Upper lobe of left lung (tissue), 6 donors: ENCODE measurements at regions not wholly inside any gene's neighbourhood (a gene's known extent, or its start where the extent isn't known, plus 50 kb on each side); places are given as distances from the start of the nearest gene placed in this dataset.
"Not testable (repeated sequence)": the region's sequence is repeated elsewhere in the genome, so short reads cannot be mapped to it uniquely, and the experiment has no call there.

Source experiments
- ATAC-seq, 2 donors: fragments of 200-7000 bp; cut with Tn5 transposase; one replicate each; pipeline ENCODE4 v1.9.1; 2022; ENCODE audit warnings: mild to moderate bottlenecking in 2 of 2, moderate library complexity in 2 of 2; ENCODE audit not compliant: low FRiP score in 2 of 2
- DNase-seq, 2 donors: peaks; one replicate each; pipeline ENCODE4 v3.0.0-alpha.2; 2019 to 2020
- H3K27ac ChIP-seq, 4 donors: fragments of 200-600 bp; sonication (generic); one replicate each; pipeline ENCODE4 v1.5.1; 2016 to 2019
- H3K27me3 ChIP-seq, 4 donors: fragments of 200-600 bp; sonication (generic); one replicate each; pipeline ENCODE4 v1.5.1; 2017 to 2019
- H3K36me3 ChIP-seq, 4 donors: fragments of 200-600 bp; sonication (generic); one replicate each; pipeline ENCODE4 v1.5.1; 2016 to 2019
- H3K4me1 ChIP-seq, 4 donors: fragments of 200-600 bp; sonication (generic); one replicate each; pipeline ENCODE4 v1.5.1; 2018 to 2019
- H3K4me3 ChIP-seq, 4 donors: fragments of 200-600 bp; sonication (generic); one replicate each; pipeline ENCODE4 v1.5.1; 2017 to 2019; ENCODE audit warnings: mild to moderate bottlenecking in 2 of 4, moderate library complexity in 1 of 4
- H3K9me3 ChIP-seq, 4 donors: fragments of 200-600 bp; sonication (generic); one replicate each; pipeline ENCODE4 v1.5.1; 2018 to 2019
- CTCF ChIP-seq, 6 experiments: fragments of 450-650 bp in 4 of 6; fragments of 200-600 bp in 2 of 6; sonication (generic) in 2 of 6; IDR thresholded peaks; one replicate each; pipeline ENCODE4 v1.5.1; 2016 to 2019; ENCODE audit warnings: antibody characterized with exemption in 6 of 6
- EP300 ChIP-seq, 4 donors: sonication (generic); formaldehyde crosslinking; IDR thresholded peaks; one replicate each; pipeline ENCODE4 v1.5.1; 2017; ENCODE audit warnings: antibody characterized with exemption in 4 of 4, control low read depth in 2 of 4
- POLR2A ChIP-seq, 4 donors: fragments of 450-650 bp; IDR thresholded peaks; one replicate each; pipeline ENCODE4 v1.5.1; 2016 to 2017; ENCODE audit warnings: antibody characterized with exemption in 4 of 4, mild to moderate bottlenecking in 2 of 4
- POLR2AphosphoS5 ChIP-seq, 2 donors: sonication (generic); formaldehyde crosslinking; IDR thresholded peaks; one replicate each; pipeline ENCODE4 v1.5.1; 2017; ENCODE audit warnings: antibody characterized with exemption in 2 of 2
- WGBS, 2 donors: methylation state at CpG; one replicate each; pipeline ENCODE4 v1.1.5; 2017 to 2018; 5-methylcytosine and 5-hydroxymethylcytosine counted together
- donor health status: DM: no; HTN: no; CAD: no; lungs with moderate emphysema.
- donor health status: DM: no; HTN: yes; CAD: no; lungs with severe emphysema.

DNA sequence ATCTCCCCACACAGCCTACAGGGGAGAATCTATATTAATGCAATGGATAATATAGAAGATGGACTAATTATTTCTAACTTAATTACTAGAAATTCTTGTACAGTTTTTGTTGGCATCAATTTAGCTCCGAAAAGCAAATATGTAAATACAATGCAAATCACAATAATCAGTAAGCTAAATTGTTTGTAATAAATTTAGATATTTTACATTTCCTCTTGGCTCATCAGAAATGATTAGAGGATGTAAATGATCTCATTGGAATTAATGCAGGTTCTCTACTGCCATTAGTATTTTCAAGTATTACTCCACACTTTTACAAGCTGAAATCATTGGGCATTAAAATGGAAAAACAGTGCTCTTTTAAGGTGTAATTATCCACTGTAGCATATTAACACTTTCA, 741.8 kb upstream of the MIR17HG start:
- no peaks in the 10 kb centered on the region for H3K9me3 ChIP-seq
- no peak for ATAC-seq
- no peak for DNase-seq
- no peaks in the 10 kb centered on the region for H3K4me1 ChIP-seq
- no peak overlapping the region for H3K4me3 ChIP-seq
- no peak overlapping the region for H3K27ac ChIP-seq
- no peaks in the 10 kb centered on the region for H3K27me3 ChIP-seq
- 90 to 93% methylated on average over 1 of the region's 1 CpG for WGBS, 2 donors
- H3K36me3 ChIP-seq = no peaks in the 10 kb centered on the region
- TF ChIP-seq CTCF (IDR thresholded peaks at IDR 0.05) (no peak), POLR2AphosphoS5 (IDR thresholded peaks at IDR 0.05) (no peak), POLR2A (IDR thresholded peaks at IDR 0.05) (no peak), EP300 (IDR thresholded peaks at IDR 0.05) (no peak)

GRCh38 chr13:90606921-90607320, 740.6 kb upstream of the MIR17HG start:
- WGBS, 2 donors = 84 to 89% methylated on average over 6 of the region's 6 CpGs
- H3K27me3 ChIP-seq, ATAC-seq, H3K4me3 ChIP-seq, H3K36me3 ChIP-seq, H3K27ac ChIP-seq, H3K4me1 ChIP-seq, H3K9me3 ChIP-seq, DNase-seq: not testable (repeated sequence)

DNA sequence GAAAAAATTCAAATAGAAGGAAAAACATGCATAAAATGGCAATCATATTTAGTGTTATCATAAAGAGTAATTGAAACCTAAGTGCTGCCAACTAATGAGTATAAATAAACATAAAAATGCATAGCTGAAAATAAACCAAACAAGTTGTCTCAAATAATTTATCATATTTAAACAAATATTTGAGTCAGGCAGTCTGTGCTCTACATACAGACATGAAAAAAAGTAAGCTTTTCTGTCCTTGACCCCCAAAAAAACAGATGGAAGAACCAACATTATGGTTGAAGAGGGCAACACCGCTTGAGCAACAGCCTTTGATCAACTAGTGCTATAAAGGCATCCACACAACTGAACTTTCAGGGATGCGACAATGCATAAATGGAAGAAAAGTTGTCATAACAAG, 735.1 kb upstream of the MIR17HG start:
- ATAC-seq = no peak
- Histone ChIP-seq H3K4me1 (no peaks in the 10 kb centered on the region), H3K4me3 (no peak overlapping the region), H3K27me3 (no peaks in the 10 kb centered on the region), H3K27ac (no peak overlapping the region), H3K36me3 (no peaks in the 10 kb centered on the region), H3K9me3 (no peaks in the 10 kb centered on the region)
- no peak for DNase-seq
- TF ChIP-seq EP300 (IDR thresholded peaks at IDR 0.05) = no peak
- TF ChIP-seq CTCF (IDR thresholded peaks at IDR 0.05) = no peak
- TF ChIP-seq POLR2A (IDR thresholded peaks at IDR 0.05) = no peak
- TF ChIP-seq POLR2AphosphoS5 (IDR thresholded peaks at IDR 0.05) = no peak
- 84 to 86% methylated on average over 2 of the region's 2 CpGs for WGBS, 2 donors

- H3K27me3 ChIP-seq = no peaks in the 10 kb centered on the region
- H3K27ac ChIP-seq = no peak overlapping the region
- WGBS, 2 donors = 87 to 93% methylated on average over 12 of the region's 12 CpGs
- no peak for TF ChIP-seq POLR2AphosphoS5 (IDR thresholded peaks at IDR 0.05)
- no peak for TF ChIP-seq CTCF (IDR thresholded peaks at IDR 0.05)
- TF ChIP-seq POLR2A (IDR thresholded peaks at IDR 0.05) = no peak
- no peak for TF ChIP-seq EP300 (IDR thresholded peaks at IDR 0.05)
- no peak overlapping the region for H3K4me3 ChIP-seq
- DNase-seq = no peak
- no peaks in the 10 kb centered on the region for H3K9me3 ChIP-seq
- ATAC-seq = no peak
- H3K36me3 ChIP-seq = no peaks in the 10 kb centered on the region
- no peaks in the 10 kb centered on the region for H3K4me1 ChIP-seq
These were observed 734.3 kb upstream of the MIR17HG start for GRCh38 chr13:90613076-90613795.

GRCh38 chr13:90615236-90615635, 732.3 kb upstream of the MIR17HG start:
- no peak overlapping the region for H3K4me3 ChIP-seq
- H3K4me1 ChIP-seq = no peaks in the 10 kb centered on the region
- 97 to 100% methylated on average over 1 to 6 of the region's 6 CpGs for WGBS, 2 donors
- ATAC-seq (no peak), DNase-seq (no peak)
- no peaks in the 10 kb centered on the region for H3K9me3 ChIP-seq
- H3K27ac ChIP-seq = no peak overlapping the region
- no peak for TF ChIP-seq EP300 (IDR thresholded peaks at IDR 0.05)
- no peak for TF ChIP-seq POLR2A (IDR thresholded peaks at IDR 0.05)
- no peaks in the 10 kb centered on the region for H3K27me3 ChIP-seq
- no peaks in the 10 kb centered on the region for H3K36me3 ChIP-seq

DNA sequence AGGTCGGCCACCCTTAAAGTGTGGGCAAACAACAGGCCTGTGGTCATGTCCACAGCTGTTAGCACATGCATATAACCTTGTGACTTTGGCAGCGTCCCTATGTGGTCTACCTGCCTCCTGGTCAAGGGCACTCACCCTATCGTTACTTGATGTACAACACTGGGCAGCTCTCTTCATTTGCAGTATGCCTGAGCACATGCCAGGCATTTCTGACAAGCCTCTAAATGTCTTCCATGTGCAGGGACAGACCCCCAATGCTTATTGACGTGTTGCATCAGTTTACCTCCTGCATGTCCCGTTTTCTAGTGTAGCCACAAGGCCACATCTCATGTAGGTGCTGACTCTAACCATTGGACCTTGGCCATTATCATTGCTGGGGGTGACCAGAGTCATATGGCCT, 731.7 kb upstream of the MIR17HG start:
- Histone ChIP-seq H3K27ac (no peak overlapping the region), H3K4me1 (no peaks in the 10 kb centered on the region), H3K27me3 (no peaks in the 10 kb centered on the region), H3K4me3 (no peak overlapping the region), H3K9me3 (no peaks in the 10 kb centered on the region), H3K36me3 (no peaks in the 10 kb centered on the region)
- no peak for DNase-seq
- no peak for ATAC-seq
- WGBS, 2 donors = 81 to 86% methylated on average over 5 of the region's 5 CpGs
- TF ChIP-seq POLR2A (IDR thresholded peaks at IDR 0.05) (no peak), CTCF (IDR thresholded peaks at IDR 0.05) (no peak), EP300 (IDR thresholded peaks at IDR 0.05) (no peak), POLR2AphosphoS5 (IDR thresholded peaks at IDR 0.05) (no peak)
